HFFc6 (cell line): ENCODE measurements at regions not wholly inside any gene's neighbourhood (a gene's known extent, or its start where the extent isn't known, plus 50 kb on each side); places are given as distances from the start of the nearest gene placed in this dataset.

Experiments
- DNase-seq: peaks from one replicate; pipeline ENCODE4 v3.0.0-alpha.2; 2018
- H3K27ac Mint-ChIP-seq: 2 replicates; pipeline ENCODE4 v1.8.0; 2020; ENCODE audit warnings: mild to moderate bottlenecking, mixed read lengths
- H3K27me3 Mint-ChIP-seq: 2 replicates; pipeline ENCODE4 v1.8.0; 2021; ENCODE audit warnings: mild to moderate bottlenecking, moderate library complexity, mixed read lengths; ENCODE audit not compliant: insufficient read depth
- H3K36me3 Mint-ChIP-seq: 2 replicates; pipeline ENCODE4 v1.8.0; 2021; ENCODE audit warnings: low read depth, mixed read lengths
- H3K4me1 Mint-ChIP-seq: 2 replicates; pipeline ENCODE4 v1.8.0; 2020; ENCODE audit warnings: low read depth, mixed read lengths
- H3K4me3 Mint-ChIP-seq: 2 replicates; pipeline ENCODE4 v1.8.0; 2020; ENCODE audit warnings: mild to moderate bottlenecking, moderate library complexity, mixed read lengths
- H3K9me3 Mint-ChIP-seq: 2 replicates; pipeline ENCODE4 v1.8.0; 2020; ENCODE audit warnings: mild to moderate bottlenecking, mixed read lengths
- CTCF ChIP-seq: fragments of 200-600 bp; sonication (generic); IDR thresholded peaks from 2 replicates; pipeline ENCODE4 v1.5.0; 2021; ENCODE audit warnings: antibody characterized with exemption, mild to moderate bottlenecking

- Mint-ChIP-seq H3K4me1 (no peaks in the 10 kb centered on the region), H3K27ac (no peak overlapping the region), H3K9me3 (peaks cover 15% of the 10 kb centered on the region), H3K36me3 (no peaks in the 10 kb centered on the region), H3K27me3 (no peaks in the 10 kb centered on the region), H3K4me3 (no peak overlapping the region)
- DNase-seq, result no peak
- TF ChIP-seq CTCF, result no peak
These were observed 151.0 kb downstream of the COX7C start for GRCh38 chr5:86768699-86769202.

GRCh38 chr5:86780018-86780417 is 162.3 kb downstream of the COX7C start:
- H3K9me3 Mint-ChIP-seq, result peaks cover 21% of the 10 kb centered on the region
- DNase-seq, result no peak
- H3K27ac Mint-ChIP-seq, result no peak overlapping the region
- no peaks in the 10 kb centered on the region for H3K4me1 Mint-ChIP-seq
- H3K27me3 Mint-ChIP-seq, result no peaks in the 10 kb centered on the region
- no peaks in the 10 kb centered on the region for H3K36me3 Mint-ChIP-seq
- no peak overlapping the region for H3K4me3 Mint-ChIP-seq
- TF ChIP-seq CTCF, result no peak

- Mint-ChIP-seq H3K36me3 (no peaks in the 10 kb centered on the region), H3K9me3 (no peaks in the 10 kb centered on the region), H3K27ac (no peak overlapping the region), H3K27me3 (no peaks in the 10 kb centered on the region), H3K4me3 (no peak overlapping the region), H3K4me1 (no peaks in the 10 kb centered on the region)
- DNase-seq, result no peak
- no peak for TF ChIP-seq CTCF
These were observed 169.2 kb downstream of the COX7C start for GRCh38 chr5:86786955-86787354.

GRCh38 chr5:86795659-86796058 is 177.9 kb downstream of the COX7C start:
- H3K27me3 Mint-ChIP-seq, result no peaks in the 10 kb centered on the region
- no peak overlapping the region for H3K4me3 Mint-ChIP-seq
- no peak for TF ChIP-seq CTCF
- no peaks in the 10 kb centered on the region for H3K4me1 Mint-ChIP-seq
- H3K27ac Mint-ChIP-seq, result no peak overlapping the region
- no peak for DNase-seq
- H3K9me3 Mint-ChIP-seq, result no peaks in the 10 kb centered on the region
- no peaks in the 10 kb centered on the region for H3K36me3 Mint-ChIP-seq

- no peak for TF ChIP-seq CTCF
- Mint-ChIP-seq H3K27ac (no peak overlapping the region), H3K4me3 (no peak overlapping the region), H3K27me3 (no peaks in the 10 kb centered on the region), H3K9me3 (no peaks in the 10 kb centered on the region), H3K4me1 (no peaks in the 10 kb centered on the region), H3K36me3 (no peaks in the 10 kb centered on the region)
- no peak for DNase-seq
These were observed 179.9 kb downstream of the COX7C start for GRCh38 chr5:86797677-86798076.

GRCh38 chr5:86806206-86806605 is 188.5 kb downstream of the COX7C start:
- Mint-ChIP-seq H3K9me3 (no peaks in the 10 kb centered on the region), H3K27ac (no peak overlapping the region), H3K4me1 (no peaks in the 10 kb centered on the region), H3K4me3 (no peak overlapping the region), H3K36me3 (no peaks in the 10 kb centered on the region), H3K27me3 (no peaks in the 10 kb centered on the region; the same call in 1 of the 2 replicates)
- no peak for TF ChIP-seq CTCF
- no peak for DNase-seq
